ENCODE measurements at regions not wholly inside any gene's neighbourhood (a gene's known extent, or its start where the extent isn't known, plus 50 kb on each side); places are given as distances from the start of the nearest gene placed in this dataset.

GRCh38 chr6:1123386-1124375, 188.2 kb upstream of the FOXQ1 start:
- TF ChIP-seq, protein P1, sequence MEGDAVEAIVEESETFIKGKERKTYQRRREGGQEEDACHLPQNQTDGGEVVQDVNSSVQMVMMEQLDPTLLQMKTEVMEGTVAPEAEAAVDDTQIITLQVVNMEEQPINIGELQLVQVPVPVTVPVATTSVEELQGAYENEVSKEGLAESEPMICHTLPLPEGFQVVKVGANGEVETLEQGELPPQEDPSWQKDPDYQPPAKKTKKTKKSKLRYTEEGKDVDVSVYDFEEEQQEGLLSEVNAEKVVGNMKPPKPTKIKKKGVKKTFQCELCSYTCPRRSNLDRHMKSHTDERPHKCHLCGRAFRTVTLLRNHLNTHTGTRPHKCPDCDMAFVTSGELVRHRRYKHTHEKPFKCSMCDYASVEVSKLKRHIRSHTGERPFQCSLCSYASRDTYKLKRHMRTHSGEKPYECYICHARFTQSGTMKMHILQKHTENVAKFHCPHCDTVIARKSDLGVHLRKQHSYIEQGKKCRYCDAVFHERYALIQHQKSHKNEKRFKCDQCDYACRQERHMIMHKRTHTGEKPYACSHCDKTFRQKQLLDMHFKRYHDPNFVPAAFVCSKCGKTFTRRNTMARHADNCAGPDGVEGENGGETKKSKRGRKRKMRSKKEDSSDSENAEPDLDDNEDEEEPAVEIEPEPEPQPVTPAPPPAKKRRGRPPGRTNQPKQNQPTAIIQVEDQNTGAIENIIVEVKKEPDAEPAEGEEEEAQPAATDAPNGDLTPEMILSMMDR (IDR thresholded peaks at IDR 0.05; ENCODE audit: insufficient read depth, low read depth, low read length, missing control alignments), result no peak
- no peak overlapping the region for H3K4me3 ChIP-seq (ENCODE audit: low read depth, low read length)
- DNase-seq (ENCODE audit: low read depth), result no peak

- TF ChIP-seq, protein P1 (IDR thresholded peaks at IDR 0.05; ENCODE audit: insufficient read depth, low read depth, low read length, missing control alignments), result no peak
- no peak for DNase-seq (ENCODE audit: low read depth)
- no peak overlapping the region for H3K4me3 ChIP-seq (ENCODE audit: low read depth, low read length)
Observed at GRCh38 chr6:1122083-1122482, 189.8 kb upstream of the FOXQ1 start.

DNA sequence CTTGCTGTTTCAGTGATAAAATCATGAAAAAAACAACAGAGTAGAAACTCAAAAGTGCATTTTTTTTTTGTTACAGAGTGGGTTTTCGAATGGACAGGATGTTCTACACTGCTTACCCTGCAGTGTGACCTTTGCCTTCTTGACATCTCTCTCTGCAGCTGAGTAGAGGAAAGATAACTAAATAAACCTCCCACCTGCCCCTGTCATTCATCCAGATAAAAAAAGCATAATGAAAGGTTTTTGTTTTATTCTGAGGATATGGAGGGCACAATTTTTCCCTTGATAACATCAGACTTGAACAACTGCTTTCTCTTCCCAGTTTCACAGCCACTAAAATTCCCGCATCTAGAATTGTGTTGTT, 193.6 kb upstream of the FOXQ1 start:
- TF ChIP-seq, protein P1 (IDR thresholded peaks at IDR 0.05; ENCODE audit: insufficient read depth, low read depth, low read length, missing control alignments), result no peak
- no peak overlapping the region for H3K4me3 ChIP-seq (ENCODE audit: low read depth, low read length)
- no peak for DNase-seq (ENCODE audit: low read depth)

- DNase-seq (ENCODE audit: low read depth), result no peak
- H3K4me3 ChIP-seq (ENCODE audit: low read depth, low read length), result no peak overlapping the region
- TF ChIP-seq, protein P1 (IDR thresholded peaks at IDR 0.05; ENCODE audit: insufficient read depth, low read depth, low read length, missing control alignments), result no peak
Observed at GRCh38 chr6:1117530-1118286, 194.2 kb upstream of the FOXQ1 start.

- no peak for DNase-seq (ENCODE audit: low read depth)
- TF ChIP-seq, protein P1 (IDR thresholded peaks at IDR 0.05; ENCODE audit: insufficient read depth, low read depth, low read length, missing control alignments), result no peak
- H3K4me3 ChIP-seq (ENCODE audit: low read depth, low read length), result no peak overlapping the region
Observed at GRCh38 chr6:1116149-1116548, 195.7 kb upstream of the FOXQ1 start.

DNA sequence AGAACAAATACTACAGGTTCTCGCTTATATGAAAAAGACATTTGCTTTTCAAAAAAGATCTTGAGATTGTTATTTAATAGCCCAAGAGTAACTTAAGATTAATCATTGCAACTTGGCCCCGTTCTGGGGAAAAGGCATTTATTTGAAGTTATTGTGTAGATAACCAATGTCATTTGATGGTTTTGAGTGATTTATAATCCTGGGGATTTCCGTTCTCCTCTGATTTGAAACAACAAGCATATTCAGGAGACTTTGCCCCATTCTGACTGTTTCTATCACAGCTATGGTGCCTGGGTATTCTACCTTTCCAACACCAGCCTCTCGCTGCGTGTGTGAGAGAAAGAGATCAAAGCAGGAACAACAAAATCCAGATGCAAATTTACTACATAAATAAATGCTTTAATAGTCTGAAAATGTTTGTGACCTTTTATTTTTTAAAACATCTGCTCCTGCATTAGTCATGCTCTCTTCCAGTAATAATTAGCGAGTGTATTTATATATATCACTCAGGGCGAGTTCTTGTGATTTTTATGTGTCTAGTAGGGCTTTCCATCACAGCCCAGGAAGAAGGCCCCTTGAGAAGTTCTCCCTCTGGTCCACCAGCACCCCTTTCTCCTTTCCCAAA, 197.9 kb upstream of the FOXQ1 start:
- H3K4me3 ChIP-seq (ENCODE audit: low read depth, low read length), result no peak overlapping the region
- TF ChIP-seq, protein P1 (IDR thresholded peaks at IDR 0.05; ENCODE audit: insufficient read depth, low read depth, low read length, missing control alignments), result no peak
- no peak for DNase-seq (ENCODE audit: low read depth)
